ENCODE measurements at regions not wholly inside any gene's neighbourhood (a gene's known extent, or its start where the extent isn't known, plus 50 kb on each side); places are given as distances from the start of the nearest gene placed in this dataset.

- TF ChIP-seq CTCF (IDR thresholded peaks at IDR 0.05), result peak; percentile 52 to 78 (median 69)
- TF ChIP-seq POLR2A (IDR thresholded peaks at IDR 0.05), result no peak
Observed at GRCh38 chr13:25037057-25037813, 58.7 kb upstream of the PABPC3 start.

Measured in heart left ventricle (tissue), 13 donors.